RWPE1 (cell line): ENCODE measurements at regions not wholly inside any gene's neighbourhood (a gene's known extent, or its start where the extent isn't known, plus 50 kb on each side); places are given as distances from the start of the nearest gene placed in this dataset.

ENCODE experiments used
- CTCF ChIA-PET: fragments of 350-600 bp; sonication (Branson Sonifier 250); formaldehyde crosslinking; extraction: SDS; loops from one replicate; lab custom pipeline; 2021; lab: Yijun Ruan, JAX
- POLR2A ChIA-PET: fragments of 400-600 bp; formaldehyde crosslinking; extraction: SDS; loops from one replicate; lab custom pipeline; 2020; ENCODE audit warnings: antibody characterized with exemption; ENCODE audit not compliant: low non-redundant PET; lab: Yijun Ruan, JAX
- DNase-seq: peaks from one replicate; pipeline ENCODE4 v3.0.0; 2012; ENCODE audit warnings: low spot score
- H3K27ac ChIP-seq: fragments of 450-650 bp; 2 replicates; pipeline ENCODE4 v1.5.1; 2017
- TF ChIP-seq, protein P1 (sequence below): fragments of 450-650 bp; conservative IDR thresholded peaks from 2 replicates; pipeline ENCODE4 v1.5.1; 2017; ENCODE audit warnings: low read depth, mild to moderate bottlenecking

- peak; percentile 81 for DNase-seq
- POLR2A ChIA-PET, result no interaction called here
- TF ChIP-seq, protein P1, sequence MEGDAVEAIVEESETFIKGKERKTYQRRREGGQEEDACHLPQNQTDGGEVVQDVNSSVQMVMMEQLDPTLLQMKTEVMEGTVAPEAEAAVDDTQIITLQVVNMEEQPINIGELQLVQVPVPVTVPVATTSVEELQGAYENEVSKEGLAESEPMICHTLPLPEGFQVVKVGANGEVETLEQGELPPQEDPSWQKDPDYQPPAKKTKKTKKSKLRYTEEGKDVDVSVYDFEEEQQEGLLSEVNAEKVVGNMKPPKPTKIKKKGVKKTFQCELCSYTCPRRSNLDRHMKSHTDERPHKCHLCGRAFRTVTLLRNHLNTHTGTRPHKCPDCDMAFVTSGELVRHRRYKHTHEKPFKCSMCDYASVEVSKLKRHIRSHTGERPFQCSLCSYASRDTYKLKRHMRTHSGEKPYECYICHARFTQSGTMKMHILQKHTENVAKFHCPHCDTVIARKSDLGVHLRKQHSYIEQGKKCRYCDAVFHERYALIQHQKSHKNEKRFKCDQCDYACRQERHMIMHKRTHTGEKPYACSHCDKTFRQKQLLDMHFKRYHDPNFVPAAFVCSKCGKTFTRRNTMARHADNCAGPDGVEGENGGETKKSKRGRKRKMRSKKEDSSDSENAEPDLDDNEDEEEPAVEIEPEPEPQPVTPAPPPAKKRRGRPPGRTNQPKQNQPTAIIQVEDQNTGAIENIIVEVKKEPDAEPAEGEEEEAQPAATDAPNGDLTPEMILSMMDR, result no peak; the same call in 1 of the 2 replicates
- H3K27ac ChIP-seq, result peak overlapping the region; percentile 92
- CTCF ChIA-PET, result interaction anchor here (0.6 to 0.8 kb wide), 2 partner anchors 507 to 618 kb away, joined by 3 to 11 read pairs; no protein-coding TSS in a partner anchor
These were observed 442.9 kb downstream of the MCTP2 start for GRCh38 chr15:94674296-94674695.

DNA sequence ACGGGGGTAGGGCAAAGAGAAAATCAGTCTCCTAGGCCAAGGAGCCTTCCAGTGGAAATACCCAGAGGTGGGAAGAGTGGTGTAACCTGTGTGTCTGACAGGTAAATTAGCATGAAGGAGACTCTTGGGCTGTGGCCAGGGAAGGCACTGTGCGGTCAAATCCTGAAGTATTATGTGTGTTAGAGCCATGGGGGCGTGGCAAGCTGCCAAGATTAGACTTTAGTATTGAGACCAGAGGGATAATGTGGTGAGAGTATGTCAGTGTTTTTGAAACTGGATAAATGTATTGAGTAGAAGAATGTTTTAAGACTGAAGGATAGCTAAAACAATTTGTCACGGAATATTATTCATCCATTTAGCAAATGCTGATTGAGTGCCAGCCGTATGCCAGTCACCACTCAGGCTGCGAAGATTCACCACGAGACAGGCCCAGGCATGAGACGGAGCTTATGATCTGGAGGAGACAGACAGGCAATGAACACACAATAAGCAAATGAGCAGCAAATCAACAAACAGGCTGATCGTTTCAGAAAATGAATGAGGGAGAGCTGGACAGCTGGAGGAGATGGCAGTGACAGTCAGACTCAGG lies 445.9 kb downstream of the MCTP2 start:
- peak overlapping the region; percentile 86 for H3K27ac ChIP-seq
- POLR2A ChIA-PET, result no interaction called here
- DNase-seq, result peak; percentile 86
- CTCF ChIA-PET, result interaction anchor here (0.5 to 0.8 kb wide), 3 partner anchors 263 to 1659 kb away, joined by 3 to 5 read pairs (median 5); no protein-coding TSS in a partner anchor
- TF ChIP-seq, protein P1, result no peak

DNA sequence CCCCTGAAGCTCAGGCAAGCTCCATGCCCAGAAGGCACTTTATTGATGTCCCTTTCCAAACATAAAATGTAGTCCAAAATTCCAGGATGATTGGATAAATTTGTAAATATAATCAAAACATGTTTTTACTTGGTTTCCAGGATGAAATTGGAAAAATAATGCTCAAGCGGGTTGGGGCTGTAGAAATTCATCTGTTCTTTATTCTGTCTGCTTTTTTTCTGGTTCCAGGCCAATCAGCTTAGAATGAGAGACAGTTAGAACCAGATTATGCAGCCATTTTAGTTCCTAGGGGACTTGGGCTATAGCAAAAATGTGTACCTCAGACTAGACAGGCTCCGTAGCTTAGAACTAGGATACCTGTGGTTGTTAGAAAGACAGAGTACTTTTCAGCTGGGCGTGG lies 450.8 kb downstream of the MCTP2 start:
- ChIA-PET POLR2A (no interaction called here), CTCF (interaction anchor here (0.7 kb wide), 1 partner anchor 568 kb away, joined by 7 read pairs; no protein-coding TSS in a partner anchor)
- DNase-seq, result no peak
- H3K27ac ChIP-seq, result no peak overlapping the region
- TF ChIP-seq, protein P1, result no peak

- POLR2A ChIA-PET, result no interaction called here
- CTCF ChIA-PET, result no interaction called here
- H3K27ac ChIP-seq, result no peak overlapping the region
- DNase-seq, result no peak
- TF ChIP-seq, protein P1, result no peak
These were observed 452.5 kb downstream of the MCTP2 start for GRCh38 chr15:94683902-94684301.

- POLR2A ChIA-PET, result no interaction called here
These were observed 459.8 kb downstream of the MCTP2 start for GRCh38 chr15:94691169-94691568.

GRCh38 chr15:94692710-94693109 lies 461.3 kb downstream of the MCTP2 start:
- peak; percentile 64 for DNase-seq
- TF ChIP-seq, protein P1, result no peak
- H3K27ac ChIP-seq, result no peak overlapping the region
- CTCF ChIA-PET, result no interaction called here
- POLR2A ChIA-PET, result no interaction called here

More at GRCh38 chr15:94691169-94691568, 459.8 kb downstream of the MCTP2 start:
- no peak overlapping the region for H3K27ac ChIP-seq
- no peak for DNase-seq
- CTCF ChIA-PET, result interaction anchor here (0.7 kb wide), 1 partner anchor 1547 kb away, joined by 3 read pairs; no protein-coding TSS in a partner anchor
- TF ChIP-seq, protein P1, result no peak
